Right cardiac atrium (tissue), 5 donors: ENCODE measurements at regions not wholly inside any gene's neighbourhood (a gene's known extent, or its start where the extent isn't known, plus 50 kb on each side); places are given as distances from the start of the nearest gene placed in this dataset.
A peak's percentile ranks its signal among the peaks of the same experiment; 100 is the strongest.

Experiments used
- ATAC-seq, 2 donors: fragments of 200-7000 bp; cut with Tn5 transposase; one replicate each; pipeline versions ENCODE4 v1.8.0 to v1.9.1; 2020; ENCODE audit warnings: moderate library complexity in 2 of 2, mild to moderate bottlenecking in 1 of 2
- DNase-seq, 3 donors: peaks; one replicate each; pipeline ENCODE4 v3.0.0-alpha.2; 2020
- H3K27ac ChIP-seq: one replicate; pipeline ENCODE4 v1.5.1; 2013; ENCODE audit warnings: mild to moderate bottlenecking, low read length, control low read depth, moderate library complexity
- H3K27me3 ChIP-seq: one replicate; pipeline ENCODE4 v1.6.1; 2013; ENCODE audit not compliant: control insufficient read depth, insufficient read depth
- H3K4me1 ChIP-seq: one replicate; pipeline ENCODE4 v1.6.1; 2013; ENCODE audit warnings: low read length; ENCODE audit not compliant: control insufficient read depth, insufficient read depth
- H3K4me3 ChIP-seq: one replicate; pipeline ENCODE4 v1.5.1; 2013; ENCODE audit warnings: low read length, control low read depth
- H3K9me3 ChIP-seq: one replicate; pipeline ENCODE4 v1.6.1; 2013; ENCODE audit warnings: low read length; ENCODE audit not compliant: control insufficient read depth
- whole genome bisulfite sequencing: extraction: QIAGEN DNeasy Blood & Tissue Kit; methylation state at CpG from one replicate; pipeline ENCODE4 v1.1.7; 2013; 5-methylcytosine and 5-hydroxymethylcytosine counted together
- intact Hi-C, 4 donors: fragments of 100-400 bp; cut with DNase I; formaldehyde crosslinking; loops; one replicate each; pipeline versions ENCODE4 v1.11.0 to v1.14.0; 2022 to 2023
- donor health status: healthy with polysubstance abuse.
- donor health status: DM: no; HTN: yes; CAD: no.
- donor health status: DM: no; HTN: no; CAD: no.
- donor health status: DM: no; HTN: yes; CAD: no; lungs with severe emphysema.
- donor health status: DM: yes; HTN: yes; CAD: no.

DNA sequence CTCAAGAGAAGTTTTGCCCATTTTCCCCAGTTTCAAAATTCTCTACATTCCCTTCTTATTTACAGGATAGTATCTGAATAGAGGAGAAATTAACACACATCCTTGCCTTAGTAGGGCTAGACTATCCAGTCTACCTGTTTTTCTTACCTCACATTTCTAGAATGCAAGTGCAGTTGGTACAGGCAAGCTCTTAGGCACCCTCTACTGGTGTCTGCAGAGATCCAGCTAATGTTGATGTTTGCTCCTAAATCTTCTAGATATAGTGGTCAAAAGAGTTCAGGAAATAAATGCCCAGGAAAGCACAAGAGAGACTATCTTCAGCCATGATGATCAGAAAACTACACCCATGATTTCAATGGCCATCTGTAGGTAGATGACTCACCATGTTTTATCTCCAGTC lies 205.3 kb downstream of the HTR7 start:
- Histone ChIP-seq H3K27ac (no peak overlapping the region), H3K27me3 (no peaks in the 10 kb centered on the region), H3K4me3 (no peak overlapping the region), H3K9me3 (no peaks in the 10 kb centered on the region), H3K4me1 (no peaks in the 10 kb centered on the region)
- ATAC-seq (no peak), DNase-seq (no peak)
- intact Hi-C loops = no loop called here

DNA sequence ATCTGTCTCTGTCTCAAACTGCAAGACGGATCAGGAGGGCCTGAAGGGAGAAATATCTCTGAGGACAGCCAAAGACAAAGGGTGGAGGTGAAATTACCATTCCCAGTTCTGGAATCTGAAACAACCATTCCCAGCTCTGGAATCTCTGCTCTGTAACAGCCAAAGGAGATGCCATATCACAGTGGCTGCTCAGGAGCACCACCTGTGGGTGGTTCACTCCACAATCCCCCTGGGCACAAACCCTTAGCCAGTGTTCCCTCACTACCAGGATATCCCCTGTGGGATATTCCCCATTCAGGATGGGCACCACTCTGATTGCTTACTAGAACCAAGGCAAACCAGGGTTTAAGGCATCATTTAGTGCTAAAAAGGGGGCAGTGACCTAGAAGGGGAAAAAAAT lies 199.0 kb downstream of the HTR7 start:
- Histone ChIP-seq H3K4me1 (no peaks in the 10 kb centered on the region), H3K27ac (no peak overlapping the region), H3K9me3 (no peaks in the 10 kb centered on the region), H3K4me3 (no peak overlapping the region), H3K27me3 (no peaks in the 10 kb centered on the region)
- intact Hi-C loops = no loop called here
- DNase-seq = no peak
- no peak for ATAC-seq
- 38% methylated on average over 1 of the region's 1 CpG for WGBS

DNA sequence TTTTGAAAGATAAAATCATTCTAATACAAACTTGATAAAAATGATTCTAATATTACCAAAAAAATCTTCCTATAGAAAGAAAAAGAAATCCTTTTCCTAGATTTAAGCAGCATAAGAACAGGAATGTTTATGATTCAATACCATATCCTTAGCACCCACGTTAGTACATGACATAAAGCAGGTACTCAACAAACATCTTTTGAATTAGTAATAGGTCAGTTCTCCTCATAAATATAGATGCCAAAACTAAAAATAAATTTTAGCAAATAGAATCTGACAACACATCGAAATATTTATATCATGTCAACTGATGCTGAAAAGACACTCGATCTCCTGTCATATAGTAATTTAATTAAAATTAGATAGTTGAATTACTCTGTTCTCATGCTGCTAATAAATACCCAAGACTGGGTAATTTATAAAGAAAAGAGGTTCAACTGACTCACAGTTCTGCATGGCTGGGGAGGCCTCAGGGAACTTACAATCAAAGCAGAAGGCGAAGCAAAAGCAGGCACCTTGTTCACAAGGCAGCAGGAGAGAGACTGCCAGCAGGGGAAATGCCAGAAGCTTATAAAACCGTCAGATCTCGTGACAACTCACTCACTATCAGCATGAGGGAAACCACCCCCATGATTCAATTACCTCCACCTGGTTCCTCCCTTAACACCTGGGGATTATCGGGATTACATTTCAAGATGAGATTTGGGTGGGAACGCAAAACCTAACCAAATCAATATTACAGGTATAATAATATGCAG lies 191.8 kb downstream of the HTR7 start:
- Histone ChIP-seq H3K27me3 (no peaks in the 10 kb centered on the region), H3K4me3 (no peak overlapping the region), H3K4me1 (no peaks in the 10 kb centered on the region), H3K9me3 (no peaks in the 10 kb centered on the region), H3K27ac (no peak overlapping the region)
- no peak for ATAC-seq
- intact Hi-C loops = no loop called here
- no peak for DNase-seq
- WGBS = 64% methylated on average over 8 of the region's 8 CpGs

DNA sequence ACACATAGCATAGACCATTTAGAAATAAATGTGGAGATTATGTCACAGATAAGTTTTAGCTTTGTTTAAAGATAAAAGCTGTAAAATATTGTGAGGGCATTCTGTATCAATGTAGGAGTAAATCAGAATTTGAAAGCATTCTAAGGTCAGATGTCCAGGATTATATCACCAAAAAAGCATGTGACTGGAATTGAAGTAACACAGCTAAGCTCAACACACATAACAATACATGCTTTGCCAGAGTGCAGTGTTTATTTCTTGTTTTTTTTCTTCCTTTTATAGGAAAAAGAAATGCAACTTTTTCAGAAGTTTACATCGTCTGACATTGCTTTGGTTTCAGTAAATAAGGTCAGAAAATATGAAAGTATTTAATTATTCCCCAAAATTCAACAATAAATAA lies 183.4 kb downstream of the HTR7 start:
- Histone ChIP-seq H3K27ac (no peak overlapping the region), H3K9me3 (no peaks in the 10 kb centered on the region), H3K27me3 (no peaks in the 10 kb centered on the region), H3K4me1 (peaks cover 1% of the 10 kb centered on the region), H3K4me3 (no peak overlapping the region)
- WGBS = 52% methylated on average over 1 of the region's 1 CpG
- intact Hi-C loops = no loop called here
- DNase-seq (no peak), ATAC-seq (no peak)

DNA sequence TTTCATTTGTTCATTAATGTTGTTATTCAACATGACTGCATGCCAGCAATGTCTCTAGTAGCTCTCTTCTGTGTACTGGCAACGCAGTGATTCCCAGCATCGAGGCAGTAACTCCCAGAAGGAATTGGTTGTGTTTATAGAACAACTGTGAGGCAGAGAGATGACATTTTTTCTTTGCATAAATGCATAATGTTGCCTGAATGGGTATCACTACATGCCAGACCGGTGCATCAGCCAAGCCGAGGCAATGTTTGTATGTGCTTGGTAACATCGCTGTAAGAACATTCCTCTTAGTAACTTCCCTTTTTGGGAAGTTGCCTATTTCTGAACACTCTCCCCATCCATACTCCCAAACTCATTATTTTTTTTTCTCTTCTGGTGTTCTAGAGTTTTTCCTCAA lies 182.9 kb downstream of the HTR7 start:
- WGBS = 45% methylated on average over 5 of the region's 5 CpGs
- ATAC-seq (peak in 1 of 2 donors; percentile 47), DNase-seq (peak in 1 of 3 donors; percentile 34)
- H3K27me3 ChIP-seq = no peaks in the 10 kb centered on the region
- H3K27ac ChIP-seq = no peak overlapping the region
- H3K9me3 ChIP-seq = no peaks in the 10 kb centered on the region
- H3K4me3 ChIP-seq = no peak overlapping the region
- intact Hi-C loops = no loop called here
- H3K4me1 ChIP-seq = peaks cover 1% of the 10 kb centered on the region

DNA sequence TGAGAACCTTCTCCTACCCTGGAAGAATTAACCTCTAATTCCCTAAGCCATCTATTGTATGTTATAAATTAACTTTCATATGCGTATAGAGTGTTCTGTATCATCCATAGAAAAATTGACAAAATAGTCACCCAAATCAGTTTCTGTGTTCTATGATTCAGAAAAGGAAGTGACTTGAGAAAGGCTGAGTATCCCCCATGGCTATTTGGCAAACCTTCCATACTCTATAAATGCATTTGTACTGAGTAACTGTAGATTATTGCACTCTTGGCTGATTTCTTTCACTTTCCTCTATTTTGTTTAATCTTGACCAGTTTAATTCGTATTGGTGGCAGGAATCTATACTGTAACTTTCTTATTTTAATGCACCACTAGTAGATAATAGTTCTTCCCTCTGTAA lies 182.2 kb downstream of the HTR7 start:
- ATAC-seq (no peak), DNase-seq (no peak)
- Histone ChIP-seq H3K27ac (no peak overlapping the region), H3K4me3 (no peak overlapping the region), H3K9me3 (no peaks in the 10 kb centered on the region), H3K27me3 (no peaks in the 10 kb centered on the region), H3K4me1 (peaks cover 1% of the 10 kb centered on the region)
- 67% methylated on average over 2 of the region's 2 CpGs for WGBS
- intact Hi-C loops = no loop called here
